Colonic mucosa (tissue), 4 donors: ENCODE measurements at regions not wholly inside any gene's neighbourhood (a gene's known extent, or its start where the extent isn't known, plus 50 kb on each side); places are given as distances from the start of the nearest gene placed in this dataset.

Source experiments
- DNase-seq: peaks from one replicate; pipeline ENCODE4 v3.0.0-alpha.2; 2020
- H3K27ac ChIP-seq: fragments of 200-600 bp; one replicate; pipeline ENCODE4 v1.8.0; 2021
- H3K27me3 ChIP-seq: fragments of 200-600 bp; one replicate; pipeline ENCODE4 v1.8.0; 2021
- H3K36me3 ChIP-seq: fragments of 200-600 bp; one replicate; pipeline ENCODE4 v1.8.0; 2021
- H3K4me1 ChIP-seq: fragments of 200-600 bp; one replicate; pipeline ENCODE4 v1.8.0; 2021; ENCODE audit warnings: mild to moderate bottlenecking
- H3K4me3 ChIP-seq: fragments of 200-600 bp; one replicate; pipeline ENCODE4 v1.8.0; 2021
- H3K9ac ChIP-seq, 2 donors: one replicate each; pipeline ENCODE4 v1.7.0; 2013; ENCODE audit warnings: control low read depth in 2 of 2, low read depth in 2 of 2, low read length in 2 of 2
- H3K9me3 ChIP-seq: fragments of 200-600 bp; one replicate; pipeline ENCODE4 v1.8.0; 2021
- intact Hi-C: fragments of 100-400 bp; cut with DNase I; formaldehyde crosslinking; loops from one replicate; pipeline ENCODE4 v1.14.1; 2022
- TF ChIP-seq, protein P1 (sequence below): fragments of 200-600 bp; IDR thresholded peaks from one replicate; pipeline ENCODE4 v1.8.0; 2022; ENCODE audit warnings: antibody characterized with exemption, mild to moderate bottlenecking
- donor health status: healthy.
- donor health status: DM: no; HTN: no; CAD: no.
- donor health status: DM: no; HTN: no; CAD: no.

GRCh38 chr1:197850918-197851317, 51.5 kb upstream of the C1orf53 start:
- Histone ChIP-seq H3K9ac (no peak overlapping the region), H3K27ac (no peak overlapping the region), H3K36me3 (no peaks in the 10 kb centered on the region), H3K27me3 (no peaks in the 10 kb centered on the region), H3K4me1 (no peaks in the 10 kb centered on the region), H3K4me3 (no peak overlapping the region), H3K9me3 (no peaks in the 10 kb centered on the region)
- intact Hi-C loops, result no loop called here
- TF ChIP-seq, protein P1, sequence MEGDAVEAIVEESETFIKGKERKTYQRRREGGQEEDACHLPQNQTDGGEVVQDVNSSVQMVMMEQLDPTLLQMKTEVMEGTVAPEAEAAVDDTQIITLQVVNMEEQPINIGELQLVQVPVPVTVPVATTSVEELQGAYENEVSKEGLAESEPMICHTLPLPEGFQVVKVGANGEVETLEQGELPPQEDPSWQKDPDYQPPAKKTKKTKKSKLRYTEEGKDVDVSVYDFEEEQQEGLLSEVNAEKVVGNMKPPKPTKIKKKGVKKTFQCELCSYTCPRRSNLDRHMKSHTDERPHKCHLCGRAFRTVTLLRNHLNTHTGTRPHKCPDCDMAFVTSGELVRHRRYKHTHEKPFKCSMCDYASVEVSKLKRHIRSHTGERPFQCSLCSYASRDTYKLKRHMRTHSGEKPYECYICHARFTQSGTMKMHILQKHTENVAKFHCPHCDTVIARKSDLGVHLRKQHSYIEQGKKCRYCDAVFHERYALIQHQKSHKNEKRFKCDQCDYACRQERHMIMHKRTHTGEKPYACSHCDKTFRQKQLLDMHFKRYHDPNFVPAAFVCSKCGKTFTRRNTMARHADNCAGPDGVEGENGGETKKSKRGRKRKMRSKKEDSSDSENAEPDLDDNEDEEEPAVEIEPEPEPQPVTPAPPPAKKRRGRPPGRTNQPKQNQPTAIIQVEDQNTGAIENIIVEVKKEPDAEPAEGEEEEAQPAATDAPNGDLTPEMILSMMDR, result no peak
- no peak for DNase-seq

- DNase-seq, result no peak
- no peaks in the 10 kb centered on the region for H3K4me1 ChIP-seq
- H3K9ac ChIP-seq, result no peak overlapping the region
- H3K4me3 ChIP-seq, result no peak overlapping the region
- no peaks in the 10 kb centered on the region for H3K36me3 ChIP-seq
- no peaks in the 10 kb centered on the region for H3K27me3 ChIP-seq
- TF ChIP-seq, protein P1, result no peak
- intact Hi-C loops, result no loop called here
- no peaks in the 10 kb centered on the region for H3K9me3 ChIP-seq
- no peak overlapping the region for H3K27ac ChIP-seq
Measured at GRCh38 chr1:197850042-197850441, 52.4 kb upstream of the C1orf53 start.

DNA sequence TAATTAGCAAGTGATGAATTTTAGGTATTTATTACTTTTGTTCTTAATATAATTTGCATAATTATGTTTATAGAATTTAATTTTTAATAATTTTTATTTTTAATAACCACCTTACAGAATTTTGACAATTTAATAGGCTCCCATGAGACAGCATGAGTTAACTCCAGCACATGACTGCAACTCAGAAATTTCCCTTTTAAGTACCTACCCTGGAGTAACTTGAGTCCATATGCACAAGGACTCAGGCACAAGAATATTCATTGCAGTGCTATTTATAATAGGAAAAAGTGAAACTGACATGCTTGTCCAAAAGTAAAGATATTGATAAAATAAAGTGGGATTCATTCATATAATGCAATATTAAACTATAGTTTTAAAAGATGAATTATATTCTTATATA, 54.1 kb upstream of the C1orf53 start:
- intact Hi-C loops, result no loop called here
- H3K4me3 ChIP-seq, result no peak overlapping the region
- no peaks in the 10 kb centered on the region for H3K36me3 ChIP-seq
- TF ChIP-seq, protein P1, result no peak
- H3K9ac ChIP-seq, result no peak overlapping the region
- no peaks in the 10 kb centered on the region for H3K9me3 ChIP-seq
- no peak for DNase-seq
- H3K4me1 ChIP-seq, result no peaks in the 10 kb centered on the region
- H3K27ac ChIP-seq, result no peak overlapping the region
- H3K27me3 ChIP-seq, result no peaks in the 10 kb centered on the region

- no peak overlapping the region for H3K4me3 ChIP-seq
- DNase-seq, result no peak
- H3K27me3 ChIP-seq, result no peaks in the 10 kb centered on the region
- intact Hi-C loops, result no loop called here
- no peak overlapping the region for H3K27ac ChIP-seq
- TF ChIP-seq, protein P1, result no peak
- no peak overlapping the region for H3K9ac ChIP-seq
- H3K4me1 ChIP-seq, result no peaks in the 10 kb centered on the region
- no peaks in the 10 kb centered on the region for H3K9me3 ChIP-seq
- no peaks in the 10 kb centered on the region for H3K36me3 ChIP-seq
Measured at GRCh38 chr1:197845886-197846285, 56.5 kb upstream of the C1orf53 start.

DNA sequence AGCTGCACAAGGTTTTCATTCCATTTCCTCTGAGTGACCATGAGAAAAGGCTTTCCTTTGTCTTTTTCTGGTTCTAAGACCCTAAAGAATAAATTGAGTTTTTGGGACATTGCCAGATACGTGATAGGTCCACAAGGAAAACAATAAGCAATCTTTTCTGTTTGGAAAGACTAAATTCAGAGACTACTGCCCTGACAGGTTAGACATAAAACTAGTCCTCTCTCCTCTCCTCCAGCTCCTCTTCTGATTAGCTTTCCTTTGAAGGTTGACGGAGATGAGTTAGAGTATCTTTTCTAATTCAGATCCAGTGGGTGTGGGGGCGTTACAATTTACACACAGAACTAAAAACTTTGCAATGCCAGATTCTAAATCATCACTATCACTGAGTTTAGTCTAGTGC, 57.8 kb upstream of the C1orf53 start:
- H3K9ac ChIP-seq, result no peak overlapping the region
- H3K4me3 ChIP-seq, result no peak overlapping the region
- no peak overlapping the region for H3K27ac ChIP-seq
- no peak for DNase-seq
- intact Hi-C loops, result no loop called here
- no peaks in the 10 kb centered on the region for H3K4me1 ChIP-seq
- TF ChIP-seq, protein P1, result no peak
- H3K9me3 ChIP-seq, result no peaks in the 10 kb centered on the region
- H3K27me3 ChIP-seq, result no peaks in the 10 kb centered on the region
- H3K36me3 ChIP-seq, result no peaks in the 10 kb centered on the region

- Histone ChIP-seq H3K36me3 (no peaks in the 10 kb centered on the region), H3K4me3 (no peak overlapping the region), H3K27me3 (no peaks in the 10 kb centered on the region), H3K9me3 (no peaks in the 10 kb centered on the region), H3K27ac (no peak overlapping the region), H3K9ac (no peak overlapping the region), H3K4me1 (no peaks in the 10 kb centered on the region)
- intact Hi-C loops, result no loop called here
- no peak for DNase-seq
- TF ChIP-seq, protein P1, result no peak
Measured at GRCh38 chr1:197843401-197843800, 59.0 kb upstream of the C1orf53 start.
